IPS-18a (cell line): ENCODE measurements at regions not wholly inside any gene's neighbourhood (a gene's known extent, or its start where the extent isn't known, plus 50 kb on each side); places are given as distances from the start of the nearest gene placed in this dataset.

Experiments
- H3K27ac ChIP-seq: one replicate; pipeline ENCODE4 v1.5.1; 2013; ENCODE audit warnings: low read length
- H3K27me3 ChIP-seq: one replicate; pipeline ENCODE4 v1.6.1; 2013; ENCODE audit warnings: mild to moderate bottlenecking, low read length; ENCODE audit not compliant: control insufficient read depth, insufficient read depth
- H3K36me3 ChIP-seq: one replicate; pipeline ENCODE4 v1.6.1; 2013; ENCODE audit warnings: low read depth, low read length; ENCODE audit not compliant: control insufficient read depth
- H3K4me1 ChIP-seq: one replicate; pipeline ENCODE4 v1.6.1; 2013; ENCODE audit warnings: low read depth, low read length; ENCODE audit not compliant: control insufficient read depth
- H3K4me3 ChIP-seq: one replicate; pipeline ENCODE4 v1.5.1; 2013; ENCODE audit warnings: low read length
- H3K9ac ChIP-seq: one replicate; pipeline ENCODE4 v1.6.1; 2013; ENCODE audit warnings: mild to moderate bottlenecking, low read length, moderate library complexity
- H3K9me3 ChIP-seq: one replicate; pipeline ENCODE4 v1.6.1; 2013; ENCODE audit warnings: low read depth, low read length; ENCODE audit not compliant: control insufficient read depth

DNA sequence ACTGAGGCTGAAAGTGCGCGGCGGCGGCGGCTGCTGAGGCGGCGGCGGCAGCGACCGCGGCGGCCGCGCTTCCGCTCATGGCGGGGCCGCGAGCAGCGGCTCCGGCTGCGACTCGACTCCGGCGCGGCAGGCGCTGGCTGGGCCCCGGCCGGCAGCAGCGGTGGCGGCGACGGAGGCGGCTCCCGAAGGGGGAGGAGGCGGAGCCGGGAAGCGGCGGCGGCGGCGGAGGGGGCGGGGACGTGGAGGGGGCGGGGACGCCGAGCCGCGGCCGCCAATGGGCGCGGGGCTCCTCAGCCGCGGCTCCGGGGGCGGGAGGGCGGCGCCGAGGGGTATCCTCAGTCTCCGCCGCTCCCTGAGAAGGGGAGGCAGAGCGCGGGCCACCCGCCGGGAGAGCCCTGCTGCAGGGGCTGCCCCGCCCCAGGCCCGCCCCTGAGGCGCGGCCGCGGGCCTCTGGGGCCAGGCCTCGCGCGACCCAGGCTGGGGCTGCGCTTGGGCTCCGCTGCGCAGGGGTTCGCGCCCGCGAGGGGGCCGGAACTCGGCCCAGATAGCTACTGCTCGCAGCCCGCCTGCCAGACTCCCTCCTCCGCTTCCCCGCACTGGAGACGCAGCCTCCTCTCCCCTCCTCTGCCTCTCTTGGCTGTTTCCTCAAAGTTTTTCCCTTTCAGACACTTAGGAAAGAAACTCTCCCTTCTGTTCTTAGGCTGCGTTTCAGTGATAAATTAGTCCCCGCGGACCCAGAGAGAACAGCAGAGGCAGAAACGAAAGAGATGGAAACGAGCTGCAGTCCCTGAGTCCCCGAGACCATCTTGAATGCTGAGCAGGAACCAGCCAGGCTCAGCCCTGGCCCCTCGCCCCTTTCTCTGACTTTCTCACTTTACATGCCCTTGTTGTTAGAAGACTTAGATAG is 85.0 kb upstream of the MELK start:
- peak overlapping the region; percentile 73 for H3K27ac ChIP-seq

DNA sequence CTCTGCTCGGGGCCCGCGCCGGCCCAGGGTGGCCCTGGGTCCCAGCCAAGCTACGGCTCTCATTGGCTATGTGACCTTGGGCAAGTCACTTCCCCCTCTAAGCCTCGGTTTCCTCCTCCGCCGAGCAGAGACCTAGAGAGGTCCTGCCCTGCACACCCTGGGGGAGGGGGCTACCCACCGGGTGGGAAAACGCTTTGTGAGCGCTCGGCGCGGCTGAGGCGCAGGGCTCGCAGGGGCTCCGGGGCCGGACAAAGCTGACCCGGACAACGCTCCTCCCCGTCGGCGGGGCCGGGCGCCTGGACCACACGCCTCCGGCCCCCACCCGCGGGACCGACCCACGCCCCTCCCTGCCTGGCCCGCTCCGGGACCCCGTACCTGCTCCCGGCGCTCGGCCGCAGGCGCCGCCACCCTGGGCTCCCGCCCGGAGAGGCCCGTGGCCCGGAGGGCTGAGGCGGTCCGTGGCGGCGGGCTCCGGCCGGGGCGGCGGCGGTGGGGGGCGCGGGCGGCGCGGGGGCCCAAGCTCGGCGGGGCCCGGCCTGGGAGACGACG is 85.7 kb upstream of the MELK start:
- Histone ChIP-seq H3K9ac (peak overlapping the region; percentile 89), H3K27me3 (no peaks in the 10 kb centered on the region), H3K36me3 (peaks cover 3% of the 10 kb centered on the region), H3K4me1 (peaks cover 38% of the 10 kb centered on the region), H3K9me3 (no peaks in the 10 kb centered on the region), H3K4me3 (peak overlapping the region; percentile 96), H3K27ac (no peak overlapping the region)

More for the DNA sequence above, 85.0 kb upstream of the MELK start:
- Histone ChIP-seq H3K9ac (peak overlapping the region; percentile 70), H3K4me3 (peak overlapping the region; percentile 67), H3K9me3 (no peaks in the 10 kb centered on the region), H3K4me1 (peaks cover 38% of the 10 kb centered on the region), H3K36me3 (peaks cover 1% of the 10 kb centered on the region), H3K27me3 (no peaks in the 10 kb centered on the region)

DNA sequence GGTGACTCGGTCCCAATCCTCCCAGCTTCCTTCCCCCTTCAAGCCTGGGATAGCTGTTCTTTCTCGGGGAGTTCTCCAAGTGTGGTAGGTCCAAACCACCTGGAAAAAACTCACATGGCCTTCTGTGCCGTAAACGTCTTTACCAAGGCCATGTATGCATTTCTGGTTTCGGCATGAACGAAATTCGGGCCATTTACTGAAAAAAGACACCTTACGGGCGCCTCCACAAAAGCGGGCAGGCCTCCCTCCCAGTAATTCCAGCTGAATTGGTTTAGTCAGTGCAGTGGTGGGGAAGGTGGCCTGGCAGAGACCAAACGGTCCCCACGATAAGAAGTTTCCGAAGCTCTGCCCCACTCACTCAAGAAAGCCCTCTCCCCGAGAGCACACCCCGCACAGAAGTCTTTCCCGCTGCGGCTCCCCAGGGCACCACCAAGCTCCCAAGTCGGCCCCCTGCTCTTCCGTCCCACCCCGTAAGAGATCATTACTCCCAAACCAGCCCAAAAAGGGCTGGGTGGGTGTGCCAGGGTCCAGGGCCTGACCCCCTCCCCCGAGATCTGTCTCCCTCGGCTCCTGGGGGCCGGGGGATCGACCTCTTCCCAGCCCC is 86.3 kb upstream of the MELK start:
- Histone ChIP-seq H3K4me3 (peak overlapping the region; percentile 96), H3K9me3 (no peaks in the 10 kb centered on the region), H3K27ac (peak overlapping the region; percentile 67), H3K4me1 (peaks cover 42% of the 10 kb centered on the region), H3K36me3 (peaks cover 3% of the 10 kb centered on the region), H3K9ac (peak overlapping the region; percentile 89), H3K27me3 (no peaks in the 10 kb centered on the region)

DNA sequence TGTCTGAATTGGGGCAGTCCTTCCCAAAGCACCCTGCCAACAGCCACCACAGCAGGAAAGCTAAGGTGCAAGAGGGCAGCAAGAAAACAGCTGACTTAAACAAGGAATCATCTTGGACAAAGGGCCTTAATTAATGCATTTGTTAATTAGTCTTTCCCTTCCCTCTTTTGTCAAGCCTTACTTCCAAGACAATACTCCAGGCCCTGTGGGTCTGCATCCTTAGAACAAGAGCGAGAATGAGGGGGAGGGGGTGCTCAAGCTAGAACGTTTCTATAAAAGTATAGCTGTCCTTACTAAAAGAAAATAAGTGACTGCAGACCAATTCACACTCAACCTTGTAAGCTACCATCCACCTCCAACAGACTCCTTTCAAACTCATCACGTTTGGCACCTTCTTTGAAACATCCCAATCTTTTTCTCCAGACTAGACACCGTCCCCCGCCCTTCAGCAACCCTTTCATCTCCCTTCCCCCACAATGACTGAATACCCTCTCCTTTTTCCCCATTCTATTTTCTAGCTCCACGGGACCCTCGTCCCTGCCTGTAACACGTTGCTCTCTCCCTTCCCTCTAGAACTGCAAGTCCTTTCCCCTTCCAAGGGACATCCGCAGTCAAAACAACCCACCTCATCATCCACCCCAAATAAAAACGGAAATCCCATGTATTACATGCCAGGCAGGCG is 85.7 kb upstream of the RNF38 start:
- Histone ChIP-seq H3K36me3 (peaks cover 3% of the 10 kb centered on the region), H3K9me3 (no peaks in the 10 kb centered on the region), H3K27me3 (no peaks in the 10 kb centered on the region), H3K27ac (peak overlapping the region; percentile 67), H3K4me3 (peak overlapping the region; percentile 96), H3K9ac (peak overlapping the region; percentile 89), H3K4me1 (peaks cover 46% of the 10 kb centered on the region)

DNA sequence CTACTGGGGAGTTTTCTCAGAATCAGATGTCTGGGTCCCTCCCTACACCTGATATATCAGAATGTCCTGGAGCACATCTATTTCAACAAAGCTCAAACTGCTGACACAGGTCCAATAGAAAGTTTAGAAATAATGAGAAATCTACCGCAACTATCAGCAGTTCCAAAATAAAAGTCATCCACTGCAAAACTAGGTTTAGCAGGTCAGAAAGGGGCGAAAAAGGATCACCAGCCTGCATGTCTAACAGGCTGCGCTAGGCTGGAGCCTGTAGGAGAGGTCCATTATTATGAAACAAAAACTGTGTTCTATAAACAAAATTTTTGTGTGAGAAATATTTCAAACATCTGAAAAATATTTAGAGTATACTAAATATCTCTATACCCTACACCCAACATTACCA is 84.1 kb upstream of the RNF38 start:
- Histone ChIP-seq H3K9ac (no peak overlapping the region), H3K4me3 (no peak overlapping the region), H3K36me3 (peaks cover 3% of the 10 kb centered on the region), H3K4me1 (peaks cover 37% of the 10 kb centered on the region), H3K27ac (no peak overlapping the region), H3K9me3 (no peaks in the 10 kb centered on the region), H3K27me3 (no peaks in the 10 kb centered on the region)

DNA sequence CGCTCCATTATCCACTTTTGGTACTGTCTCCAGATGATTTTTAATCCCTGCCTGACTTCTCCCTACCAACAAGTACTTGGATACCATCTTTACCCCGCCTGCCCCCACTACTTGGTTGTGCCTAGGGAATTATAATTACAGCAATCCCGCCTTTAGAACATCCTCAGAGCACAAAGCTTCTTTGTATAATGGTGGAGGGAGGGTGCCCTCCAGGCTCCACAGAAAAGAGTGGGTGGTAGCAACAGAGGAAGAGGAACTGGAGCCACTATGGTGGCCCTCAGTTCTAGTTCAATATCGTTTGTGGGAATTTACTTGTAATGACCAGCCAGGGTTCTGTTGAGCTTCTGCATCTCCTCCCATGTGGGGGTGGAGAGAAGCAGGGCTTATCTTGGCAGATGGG is 79.0 kb upstream of the RNF38 start:
- H3K9me3 ChIP-seq: no peaks in the 10 kb centered on the region
- no peak overlapping the region for H3K27ac ChIP-seq
- H3K4me3 ChIP-seq: no peak overlapping the region

DNA sequence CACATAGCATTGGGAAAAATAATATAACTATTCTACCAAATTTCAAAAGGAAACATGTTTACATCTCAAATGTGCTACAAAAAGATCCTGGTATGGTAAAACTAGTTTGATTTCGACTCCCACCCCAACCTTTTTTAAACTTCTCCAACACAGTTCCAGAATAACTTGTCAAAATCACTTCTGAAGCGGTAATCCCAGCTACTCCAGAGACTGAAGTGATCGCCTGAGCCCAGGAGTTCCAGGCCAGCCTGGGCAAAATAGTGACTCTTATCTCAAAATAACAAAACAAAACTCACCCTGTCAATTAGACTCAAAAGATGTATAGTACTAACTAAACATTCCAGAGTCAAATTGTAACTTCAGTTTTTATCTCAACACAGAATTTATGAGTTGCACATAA is 71.3 kb upstream of the RNF38 start:
- H3K4me1 ChIP-seq: no peaks in the 10 kb centered on the region
- no peak overlapping the region for H3K4me3 ChIP-seq
- H3K27ac ChIP-seq: no peak overlapping the region
- H3K27me3 ChIP-seq: no peaks in the 10 kb centered on the region
- no peak overlapping the region for H3K9ac ChIP-seq
- no peaks in the 10 kb centered on the region for H3K36me3 ChIP-seq
- H3K9me3 ChIP-seq: no peaks in the 10 kb centered on the region

More for the DNA sequence above, 79.0 kb upstream of the RNF38 start:
- no peaks in the 10 kb centered on the region for H3K27me3 ChIP-seq
- peaks cover 15% of the 10 kb centered on the region for H3K4me1 ChIP-seq
- H3K9ac ChIP-seq: no peak overlapping the region
- peaks cover 3% of the 10 kb centered on the region for H3K36me3 ChIP-seq

DNA sequence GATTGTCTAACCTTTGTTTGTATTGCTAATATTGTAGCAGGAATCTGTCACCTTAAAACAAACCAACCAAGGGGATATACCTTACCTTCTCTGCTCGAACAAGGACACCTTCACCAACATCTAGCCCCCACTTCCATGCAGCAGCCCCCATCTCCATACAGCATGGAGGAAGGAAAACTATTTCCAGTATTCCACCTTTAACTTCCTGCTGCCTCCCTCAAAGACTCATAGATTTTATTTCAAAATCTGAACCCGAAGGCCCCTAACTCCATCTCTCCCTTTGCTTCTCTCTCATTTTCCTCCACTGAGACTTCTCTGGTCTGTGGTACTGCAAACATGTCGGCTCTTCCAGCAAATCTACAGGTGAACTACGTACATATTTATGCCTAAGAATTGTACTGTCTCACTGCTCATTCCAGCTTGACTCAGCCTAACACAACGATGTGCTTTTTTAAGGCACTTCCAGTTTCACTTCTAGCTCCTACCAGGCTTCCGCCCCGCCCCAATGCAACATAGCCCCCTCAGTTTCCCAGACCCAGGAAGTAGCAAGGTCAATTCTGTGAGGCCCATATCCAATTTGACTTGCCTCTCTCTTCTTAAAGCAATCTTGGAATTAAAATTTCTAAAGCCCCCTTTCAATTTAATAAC is 70.7 kb upstream of the RNF38 start:
- Histone ChIP-seq H3K27me3 (no peaks in the 10 kb centered on the region), H3K9me3 (no peaks in the 10 kb centered on the region), H3K27ac (no peak overlapping the region), H3K36me3 (no peaks in the 10 kb centered on the region), H3K9ac (no peak overlapping the region), H3K4me1 (no peaks in the 10 kb centered on the region), H3K4me3 (no peak overlapping the region)

DNA sequence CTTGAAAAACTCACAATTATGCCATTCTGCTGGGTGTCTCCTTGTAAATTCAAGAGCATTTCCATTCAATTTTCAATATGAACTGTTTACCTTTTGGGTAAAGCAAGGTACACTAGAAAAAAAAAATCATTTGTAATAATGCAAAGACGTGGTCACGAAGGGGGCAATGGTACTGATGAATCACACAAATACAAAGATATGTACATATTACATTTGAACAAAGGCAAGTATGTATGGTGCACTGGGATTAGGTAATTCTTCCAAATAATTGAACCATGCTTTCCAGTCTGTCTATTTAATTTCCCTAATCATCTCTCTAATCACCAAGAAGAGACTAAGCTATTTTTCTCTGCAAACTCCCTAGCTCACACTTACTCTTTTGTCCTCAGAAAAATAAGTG is 63.4 kb upstream of the RNF38 start:
- H3K27ac ChIP-seq: no peak overlapping the region
- H3K4me1 ChIP-seq: peaks cover 5% of the 10 kb centered on the region
- no peaks in the 10 kb centered on the region for H3K9me3 ChIP-seq
- no peaks in the 10 kb centered on the region for H3K27me3 ChIP-seq
- H3K9ac ChIP-seq: no peak overlapping the region
- H3K4me3 ChIP-seq: no peak overlapping the region
- peaks cover 5% of the 10 kb centered on the region for H3K36me3 ChIP-seq

DNA sequence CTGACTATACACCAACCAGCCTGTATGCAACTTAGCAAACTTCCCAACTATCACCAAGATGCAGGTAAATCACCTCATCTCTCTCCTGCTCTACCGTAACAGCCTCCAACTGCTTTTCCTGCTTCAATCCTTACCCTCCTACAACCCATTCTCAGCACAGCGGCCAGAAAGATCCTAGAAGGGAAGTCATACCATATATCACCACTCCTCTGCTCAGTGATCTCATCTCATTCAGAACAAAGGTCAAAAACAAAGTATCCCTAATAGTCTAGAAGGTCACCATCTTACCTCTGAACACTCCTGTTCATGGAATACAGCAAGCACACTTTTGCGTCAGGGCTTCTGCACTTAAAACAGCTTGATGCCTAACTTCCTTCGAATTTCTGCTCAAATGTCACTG is 62.2 kb upstream of the RNF38 start:
- no peaks in the 10 kb centered on the region for H3K27me3 ChIP-seq
- no peak overlapping the region for H3K27ac ChIP-seq
- no peak overlapping the region for H3K4me3 ChIP-seq
- peaks cover 5% of the 10 kb centered on the region for H3K4me1 ChIP-seq
- H3K36me3 ChIP-seq: peaks cover 5% of the 10 kb centered on the region
- no peak overlapping the region for H3K9ac ChIP-seq
- no peaks in the 10 kb centered on the region for H3K9me3 ChIP-seq

DNA sequence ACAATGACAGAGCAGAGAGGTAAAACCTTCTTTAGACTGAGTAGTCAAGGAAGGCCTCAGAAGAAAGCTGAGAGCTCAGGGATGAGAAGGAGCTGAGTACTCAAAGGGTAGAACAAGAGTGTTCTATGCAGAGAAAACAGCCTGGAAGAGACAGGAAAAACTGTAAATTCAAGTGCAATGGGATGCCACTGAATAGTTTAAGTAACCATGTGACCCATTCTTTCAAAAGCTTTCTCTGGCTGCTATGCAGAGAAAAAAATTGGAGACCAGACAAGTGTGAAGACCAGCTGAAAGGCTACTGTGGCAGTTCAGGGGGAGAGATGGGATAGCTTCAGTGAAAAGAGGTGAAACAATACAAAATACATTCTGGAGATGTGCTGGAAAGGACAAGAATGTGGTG is 61.3 kb upstream of the RNF38 start:
- Histone ChIP-seq H3K9ac (no peak overlapping the region), H3K4me3 (no peak overlapping the region), H3K9me3 (no peaks in the 10 kb centered on the region), H3K27me3 (no peaks in the 10 kb centered on the region), H3K4me1 (peaks cover 5% of the 10 kb centered on the region), H3K36me3 (peaks cover 5% of the 10 kb centered on the region), H3K27ac (no peak overlapping the region)
